ENCODE measurements at regions not wholly inside any gene's neighbourhood (a gene's known extent, or its start where the extent isn't known, plus 50 kb on each side); places are given as distances from the start of the nearest gene placed in this dataset.

- DNase-seq = no peak
Observed at GRCh38 chr3:94513600-94513999, 450.7 kb downstream of the NSUN3 start.

GRCh38 chr3:94515983-94516382, 453.1 kb downstream of the NSUN3 start:
- DNase-seq = no peak

GRCh38 chr3:94520364-94520763, 457.5 kb downstream of the NSUN3 start:
- no peak for DNase-seq

- no peak for DNase-seq
Observed at GRCh38 chr3:94522488-94522887, 459.6 kb downstream of the NSUN3 start.

- DNase-seq = no peak
Observed at GRCh38 chr3:94524102-94524919, 461.4 kb downstream of the NSUN3 start.

GRCh38 chr3:94525043-94525442, 462.2 kb downstream of the NSUN3 start:
- peak; percentile 6 for DNase-seq

GRCh38 chr3:94529816-94530215, 467.0 kb downstream of the NSUN3 start:
- DNase-seq = no peak

- DNase-seq = no peak
Observed at GRCh38 chr3:94532951-94533350, 470.1 kb downstream of the NSUN3 start.

- DNase-seq = no peak
Observed at GRCh38 chr3:94539937-94540336, 477.1 kb downstream of the NSUN3 start.

GRCh38 chr3:94543161-94543560, 480.3 kb downstream of the NSUN3 start:
- no peak for DNase-seq

GRCh38 chr3:94544131-94544789, 481.4 kb downstream of the NSUN3 start:
- DNase-seq = no peak

- no peak for DNase-seq
Observed at GRCh38 chr3:94548581-94549316, 485.9 kb downstream of the NSUN3 start.

GRCh38 chr3:94561094-94561493, 498.2 kb downstream of the NSUN3 start:
- no peak for DNase-seq

GRCh38 chr3:94564247-94564646, 501.4 kb downstream of the NSUN3 start:
- no peak for DNase-seq

- DNase-seq = no peak
Observed at GRCh38 chr3:94568041-94568440, 505.2 kb downstream of the NSUN3 start.

- DNase-seq = no peak
Observed at GRCh38 chr3:94573337-94573736, 510.5 kb downstream of the NSUN3 start.

GRCh38 chr3:94587291-94587690, 524.4 kb downstream of the NSUN3 start:
- no peak for DNase-seq

GRCh38 chr3:94593526-94594150, 530.8 kb downstream of the NSUN3 start:
- no peak for DNase-seq

- DNase-seq = no peak
Observed at GRCh38 chr3:94596141-94596540, 533.3 kb downstream of the NSUN3 start.

GRCh38 chr3:94596887-94597566, 534.2 kb downstream of the NSUN3 start:
- no peak for DNase-seq

- DNase-seq = no peak
Observed at GRCh38 chr3:94607778-94608177, 544.9 kb downstream of the NSUN3 start.

GRCh38 chr3:94609908-94610307, 547.0 kb downstream of the NSUN3 start:
- DNase-seq = no peak

GRCh38 chr3:94611596-94611995, 548.7 kb downstream of the NSUN3 start:
- DNase-seq = no peak

Data from RPMI8226 (cell line).